Natural killer cell (primary cell): ENCODE measurements at regions not wholly inside any gene's neighbourhood (a gene's known extent, or its start where the extent isn't known, plus 50 kb on each side); places are given as distances from the start of the nearest gene placed in this dataset.
"Not testable (repeated sequence)": the region's sequence is repeated elsewhere in the genome, so short reads cannot be mapped to it uniquely, and the experiment has no call there.

Source experiments
- ATAC-seq, 3 donors: fragments of 150-1000 bp in 2 of 3; fragments of 200-7000 bp in 1 of 3; cut with Tn5 transposase; 1 replicate in 1 of 3; 2 replicates in 2 of 3; pipeline ENCODE4 v1.10.0; 2021; ENCODE audit warnings: mild to moderate bottlenecking in 2 of 3, moderate library complexity in 2 of 3
- DNase-seq, 2 donors: peaks; one replicate each; pipeline versions ENCODE4 v3.0.0 to v3.0.0-alpha.2; 2013 to 2021; ENCODE audit warnings: mixed read lengths in 1 of 2
- H3K27ac ChIP-seq: one replicate; pipeline ENCODE4 v1.5.1; 2013; ENCODE audit warnings: mild to moderate bottlenecking, low read length
- H3K27me3 ChIP-seq: one replicate; pipeline ENCODE4 v1.6.1; 2013; ENCODE audit warnings: low read length; ENCODE audit not compliant: control insufficient read depth, insufficient read depth
- H3K36me3 ChIP-seq: one replicate; pipeline ENCODE4 v1.6.1; 2013; ENCODE audit warnings: low read length; ENCODE audit not compliant: control insufficient read depth, insufficient read depth
- H3K4me1 ChIP-seq: one replicate; pipeline ENCODE4 v1.6.1; 2013; ENCODE audit warnings: low read length; ENCODE audit not compliant: control insufficient read depth, insufficient read depth
- H3K4me3 ChIP-seq: one replicate; pipeline ENCODE4 v1.5.1; 2013; ENCODE audit warnings: low read length
- H3K9me3 ChIP-seq: one replicate; pipeline ENCODE4 v1.6.1; 2013; ENCODE audit warnings: low read length; ENCODE audit not compliant: control insufficient read depth, insufficient read depth
- H3K27ac Mint-ChIP-seq, 2 donors: one replicate each; pipeline ENCODE4 v1.8.0; 2022; ENCODE audit warnings: mild to moderate bottlenecking in 2 of 2, mixed read lengths in 2 of 2, moderate library complexity in 1 of 2
- H3K27me3 Mint-ChIP-seq, 2 donors: one replicate each; pipeline ENCODE4 v1.8.0; 2022; ENCODE audit warnings: low read depth in 2 of 2, mixed read lengths in 2 of 2
- H3K36me3 Mint-ChIP-seq: one replicate; pipeline ENCODE4 v1.8.0; 2022; ENCODE audit warnings: mixed read lengths
- H3K4me1 Mint-ChIP-seq, 2 donors: one replicate each; pipeline ENCODE4 v1.8.0; 2022; ENCODE audit warnings: mixed read lengths in 2 of 2
- H3K4me3 Mint-ChIP-seq: one replicate; pipeline ENCODE4 v1.8.0; 2022; ENCODE audit warnings: mild to moderate bottlenecking, moderate library complexity, mixed read lengths
- H3K9me3 Mint-ChIP-seq, 2 donors: one replicate each; pipeline ENCODE4 v1.8.0; 2022; ENCODE audit warnings: mixed read lengths in 2 of 2
- CTCF ChIP-seq: fragments of 200-600 bp; IDR thresholded peaks from one replicate; pipeline ENCODE4 v1.8.0; 2022; ENCODE audit warnings: antibody characterized with exemption
- WGBS: methylation state at CpG from one replicate; pipeline ENCODE4 v1.1.7; 2013; ENCODE audit warnings: missing lambda C conversion rate; ENCODE audit not compliant: insufficient coverage; 5-methylcytosine and 5-hydroxymethylcytosine counted together
- intact Hi-C: fragments of 100-400 bp; cut with micrococcal nuclease; formaldehyde crosslinking; loops from one replicate; pipeline ENCODE4 v1.14.2; 2022

GRCh38 chr7:157476654-157477549 is 140.1 kb downstream of the DNAJB6 start:
- peaks cover 7% of the 10 kb centered on the region for H3K36me3 Mint-ChIP-seq
- WGBS = 83% methylated on average over 17 of the region's 17 CpGs
- TF ChIP-seq CTCF = no peak
- H3K9me3 ChIP-seq = peaks cover 5% of the 10 kb centered on the region
- intact Hi-C loops = no loop called here
- no peaks in the 10 kb centered on the region for H3K36me3 ChIP-seq
- H3K4me1 ChIP-seq = peaks cover 5% of the 10 kb centered on the region
- no peak for DNase-seq
- no peak overlapping the region for H3K4me3 Mint-ChIP-seq
- no peaks in the 10 kb centered on the region for H3K27me3 ChIP-seq
- H3K27me3 Mint-ChIP-seq = peaks cover 0 to 7% of the 10 kb centered on the region in 2 donors
- H3K9me3 Mint-ChIP-seq = peaks cover 0 to 7% of the 10 kb centered on the region in 2 donors
- no peak for ATAC-seq
- no peak overlapping the region for H3K4me3 ChIP-seq
- no peak overlapping the region for H3K27ac ChIP-seq
- no peak overlapping the region for H3K27ac Mint-ChIP-seq
- H3K4me1 Mint-ChIP-seq = peaks cover under 1 to 1% of the 10 kb centered on the region in 2 donors

GRCh38 chr7:157477550-157478212 is 140.9 kb downstream of the DNAJB6 start:
- H3K27me3 ChIP-seq = no peaks in the 10 kb centered on the region
- no peak overlapping the region for H3K4me3 ChIP-seq
- Mint-ChIP-seq H3K4me1 (no peaks in the 10 kb centered on the region), H3K9me3 (peaks cover 0 to 5% of the 10 kb centered on the region in 2 donors), H3K36me3 (peaks cover 7% of the 10 kb centered on the region), H3K27me3 (peaks cover 0 to 7% of the 10 kb centered on the region in 2 donors), H3K27ac (no peak overlapping the region), H3K4me3 (no peak overlapping the region)
- intact Hi-C loops = no loop called here
- H3K36me3 ChIP-seq = no peaks in the 10 kb centered on the region
- H3K9me3 ChIP-seq = peaks cover 5% of the 10 kb centered on the region
- no peak overlapping the region for H3K27ac ChIP-seq
- DNase-seq = peak in 1 of 2 donors; percentile 39
- H3K4me1 ChIP-seq = no peaks in the 10 kb centered on the region
- no peak for ATAC-seq
- WGBS = 79% methylated on average over 20 of the region's 20 CpGs
- TF ChIP-seq CTCF = no peak

DNA sequence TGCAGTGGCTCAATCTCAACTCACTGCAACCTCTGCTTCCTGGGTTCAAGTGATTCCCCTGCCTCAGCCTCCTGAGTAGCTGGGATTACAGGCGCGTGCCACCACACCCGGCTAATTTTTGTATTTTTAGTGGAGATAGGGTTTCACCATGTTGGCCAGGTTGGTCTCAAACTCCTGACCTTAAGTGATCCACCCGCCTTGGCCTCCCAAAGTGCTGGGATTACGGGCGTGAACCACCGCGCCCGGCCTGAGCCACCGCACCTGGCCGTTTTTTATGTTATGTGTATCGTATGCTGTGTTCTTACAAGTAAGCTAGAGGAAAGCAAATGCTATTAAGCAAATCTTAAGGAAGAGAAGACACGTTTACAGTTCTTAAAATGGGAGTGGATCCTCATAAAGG is 141.8 kb downstream of the DNAJB6 start:
- intact Hi-C loops, H3K27ac ChIP-seq, H3K27ac Mint-ChIP-seq, H3K9me3 ChIP-seq, H3K9me3 Mint-ChIP-seq, H3K27me3 ChIP-seq, H3K27me3 Mint-ChIP-seq, DNase-seq, H3K4me1 ChIP-seq, H3K4me3 Mint-ChIP-seq, H3K4me3 ChIP-seq, ATAC-seq, H3K36me3 Mint-ChIP-seq, H3K36me3 ChIP-seq, H3K4me1 Mint-ChIP-seq: not testable (repeated sequence)
- 83% methylated on average over 12 of the region's 13 CpGs for WGBS

DNA sequence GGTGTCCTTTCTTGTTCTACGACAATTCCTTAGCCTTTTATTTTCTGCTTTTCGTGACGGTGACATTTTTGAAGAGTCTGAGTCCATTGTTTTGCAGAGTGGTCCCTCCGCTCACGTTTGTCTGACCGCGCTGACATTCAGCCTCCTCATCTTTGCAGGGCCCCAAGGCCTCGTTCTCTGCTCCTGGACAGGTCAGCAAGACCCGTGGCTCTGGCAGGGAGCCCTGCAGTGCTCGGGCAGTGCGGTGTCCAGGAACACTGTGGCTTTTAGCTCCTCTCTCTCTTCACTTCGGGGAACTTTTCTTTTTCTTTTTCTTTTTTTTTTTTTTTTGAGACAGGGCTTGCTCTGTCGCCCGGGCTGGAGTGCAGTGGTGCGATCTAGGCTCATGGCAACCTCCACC is 142.5 kb downstream of the DNAJB6 start:
- no peaks in the 10 kb centered on the region for H3K36me3 Mint-ChIP-seq
- H3K4me1 ChIP-seq = no peaks in the 10 kb centered on the region
- H3K4me3 Mint-ChIP-seq = no peak overlapping the region
- no peaks in the 10 kb centered on the region for H3K9me3 Mint-ChIP-seq
- DNase-seq (no peak), ATAC-seq (no peak)
- H3K4me3 ChIP-seq = no peak overlapping the region
- TF ChIP-seq CTCF = no peak
- H3K36me3 ChIP-seq = no peaks in the 10 kb centered on the region
- intact Hi-C loops = no loop called here
- H3K27ac Mint-ChIP-seq = no peak overlapping the region
- no peak overlapping the region for H3K27ac ChIP-seq
- H3K27me3 ChIP-seq = no peaks in the 10 kb centered on the region
- no peaks in the 10 kb centered on the region for H3K9me3 ChIP-seq
- peaks cover 0 to 7% of the 10 kb centered on the region in 2 donors for H3K27me3 Mint-ChIP-seq
- whole genome bisulfite sequencing = 86% methylated on average over 14 of the region's 15 CpGs
- H3K4me1 Mint-ChIP-seq = no peaks in the 10 kb centered on the region
